GM19351 (cell line): ENCODE measurements at regions not wholly inside any gene's neighbourhood (a gene's known extent, or its start where the extent isn't known, plus 50 kb on each side); places are given as distances from the start of the nearest gene placed in this dataset.

Source experiments
- ATAC-seq: cut with Tn5 transposase; IDR thresholded peaks from one replicate; pipeline ENCODE4 v1.9.1; 2021; ENCODE audit warnings: mild to moderate bottlenecking, moderate library complexity; ENCODE audit not compliant: unreplicated experiment

DNA sequence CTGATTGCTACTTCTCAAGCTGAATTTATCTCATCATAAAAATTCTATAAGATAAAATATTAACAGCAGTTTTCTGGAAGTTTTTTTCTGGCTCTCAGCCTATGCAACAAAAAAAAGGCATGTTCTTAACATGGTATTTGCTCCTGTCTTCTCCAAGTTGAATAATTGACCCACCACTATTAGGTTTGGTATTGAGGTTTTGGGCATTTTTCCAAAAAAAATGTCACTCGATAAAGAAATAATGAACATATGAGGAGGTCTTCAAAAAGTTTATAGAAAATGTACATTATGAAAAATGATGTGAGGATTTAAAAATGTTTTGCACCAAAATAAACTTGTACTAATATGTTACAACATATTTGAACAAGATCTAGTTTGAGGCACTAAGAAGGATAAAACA lies 808.6 kb upstream of the RAG2 start:
- no peak for ATAC-seq

- no peak for ATAC-seq
These were observed 806.2 kb upstream of the RAG2 start for GRCh38 chr11:37404231-37404630.

DNA sequence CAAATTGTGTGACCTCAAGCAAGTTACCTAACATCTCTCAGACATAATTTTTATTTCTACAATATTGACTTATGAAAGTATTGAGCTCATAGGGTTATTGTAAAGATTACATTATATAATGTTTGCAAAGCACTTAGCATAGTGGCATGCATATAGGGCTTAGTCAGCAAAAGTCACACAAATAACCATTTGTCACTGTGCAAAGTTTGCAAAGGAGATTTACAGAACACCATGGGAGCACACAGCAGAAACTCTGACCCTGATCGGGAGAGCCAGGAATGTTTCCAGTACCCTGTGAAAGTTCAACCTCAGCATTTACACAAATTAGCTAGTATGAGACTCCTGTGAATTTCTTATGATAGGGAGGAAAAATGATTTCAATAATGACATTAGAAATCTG lies 804.6 kb upstream of the RAG2 start:
- ATAC-seq = no peak

DNA sequence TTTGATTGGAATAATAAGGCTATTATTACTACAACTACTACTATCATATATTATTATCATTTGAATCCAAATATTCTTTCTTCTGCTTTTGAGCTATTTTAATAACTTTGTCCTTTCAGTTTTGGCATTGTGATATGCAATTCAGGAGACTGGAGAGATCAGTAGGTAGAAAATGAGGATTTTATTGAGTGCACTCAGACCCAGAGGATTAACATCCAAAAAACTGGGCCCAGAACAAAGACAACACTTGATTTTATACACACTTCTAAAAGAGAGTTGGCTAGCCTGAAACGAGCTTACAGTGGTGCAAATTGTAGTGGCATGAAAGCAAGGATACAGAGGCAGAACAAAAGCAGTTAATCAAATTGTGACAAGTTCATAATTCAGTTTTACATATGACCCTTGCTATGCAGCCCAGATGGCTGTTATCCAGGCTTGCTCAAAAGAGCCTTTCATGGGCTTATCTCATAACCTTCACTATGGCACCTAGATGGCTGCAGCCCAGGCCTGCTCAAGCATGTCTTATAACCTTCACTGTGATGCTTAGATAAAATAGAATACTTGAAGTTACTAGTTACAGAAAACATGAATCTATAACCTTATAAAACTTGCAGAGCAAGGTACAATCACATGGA lies 796.3 kb upstream of the RAG2 start:
- ATAC-seq = no peak

- no peak for ATAC-seq
These were observed 793.6 kb upstream of the RAG2 start for GRCh38 chr11:37391615-37392014.

DNA sequence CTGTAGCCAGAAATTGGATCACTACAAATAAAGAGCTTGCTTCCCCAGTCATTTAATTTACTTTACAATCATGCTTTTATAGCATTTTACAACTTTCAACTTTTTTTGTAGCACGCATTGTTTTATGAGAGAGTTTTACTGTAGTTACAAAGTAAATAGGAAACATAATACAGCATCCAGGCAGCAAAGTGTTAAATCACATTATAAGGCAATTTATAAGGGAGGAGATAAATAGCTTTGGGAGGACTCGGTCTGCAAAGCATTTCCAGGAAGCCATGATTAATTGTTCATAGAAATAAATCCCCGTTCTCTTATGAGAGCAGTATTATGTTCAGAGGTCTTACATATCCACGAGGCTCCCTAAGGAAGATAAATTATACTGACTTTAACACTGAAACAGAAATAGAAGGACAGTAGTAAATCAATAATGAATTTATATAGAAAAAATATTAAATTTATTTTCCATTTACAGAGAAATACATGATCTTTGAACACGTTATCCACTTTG lies 792.6 kb upstream of the RAG2 start:
- ATAC-seq = no peak

GRCh38 chr11:37378958-37379357 lies 780.9 kb upstream of the RAG2 start:
- ATAC-seq = no peak

GRCh38 chr11:37372667-37373066 lies 774.6 kb upstream of the RAG2 start:
- no peak for ATAC-seq

DNA sequence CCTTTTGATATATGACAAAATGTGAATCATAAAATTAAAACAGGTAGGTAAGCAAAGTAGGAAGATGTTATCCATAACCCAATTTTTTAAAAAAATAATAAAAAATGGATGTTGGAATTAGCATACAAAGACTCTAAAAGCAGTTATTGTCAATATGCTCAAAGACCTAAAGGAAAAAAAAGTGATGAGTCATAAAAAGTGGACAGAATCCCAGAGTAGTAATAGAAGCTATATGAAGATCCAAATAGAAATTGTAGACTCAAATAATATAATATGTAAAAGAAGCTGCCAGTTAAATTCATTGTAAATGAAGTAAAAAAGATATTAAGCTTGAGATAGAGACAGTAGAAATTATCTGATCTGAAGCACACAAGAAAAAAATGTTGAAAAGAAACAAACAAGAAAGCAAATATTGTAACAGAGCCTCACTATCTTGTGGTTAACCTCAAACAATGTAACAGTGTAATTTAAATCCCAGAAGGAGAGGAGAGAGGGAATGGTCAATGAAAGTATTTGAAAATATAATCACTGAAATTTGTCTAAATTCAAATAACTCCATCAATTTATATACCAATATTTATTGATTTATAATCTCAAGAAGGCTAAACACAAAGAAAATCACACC lies 773.4 kb upstream of the RAG2 start:
- no peak for ATAC-seq

- no peak for ATAC-seq
These were observed 772.8 kb upstream of the RAG2 start for GRCh38 chr11:37370817-37371216.

- no peak for ATAC-seq
These were observed 766.3 kb upstream of the RAG2 start for GRCh38 chr11:37364246-37364839.

DNA sequence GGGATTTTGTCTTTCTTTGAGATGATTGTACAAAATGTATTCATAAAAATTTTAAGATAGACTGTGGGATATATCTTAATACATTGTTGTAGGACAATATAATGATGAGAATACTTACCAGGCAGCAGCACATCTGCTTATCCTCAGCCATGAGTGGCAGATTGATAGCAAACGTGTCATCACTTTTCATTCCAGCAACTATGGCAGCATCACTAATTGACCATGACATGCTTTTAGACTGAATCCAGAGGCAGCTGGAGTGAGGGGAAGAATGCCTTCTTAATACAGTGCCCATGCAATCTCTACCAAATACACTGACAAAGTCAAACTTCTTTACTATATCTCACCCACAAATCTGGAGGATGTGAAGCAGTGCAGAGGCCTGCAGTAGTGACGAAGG lies 755.2 kb upstream of the RAG2 start:
- ATAC-seq = no peak

DNA sequence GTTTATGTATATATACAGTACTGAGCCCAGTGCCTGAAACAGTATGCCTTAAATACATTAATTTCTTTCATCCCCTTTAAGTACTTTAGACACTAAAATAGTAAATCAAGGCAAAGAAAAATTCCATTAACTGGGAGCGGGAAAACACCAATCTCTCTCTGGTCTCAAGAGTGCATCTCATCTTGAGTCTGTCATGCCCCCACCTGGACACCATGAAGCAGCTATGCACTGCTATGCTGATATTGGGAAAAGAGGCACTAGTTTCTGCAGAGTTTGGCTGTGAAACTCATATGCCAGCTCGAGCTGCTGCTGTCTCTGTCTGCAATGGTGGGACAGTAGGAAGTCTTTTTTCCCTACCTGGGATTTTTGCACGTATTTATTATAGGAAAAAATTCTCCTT lies 754.4 kb upstream of the RAG2 start:
- no peak for ATAC-seq

GRCh38 chr11:37343290-37343689 lies 745.3 kb upstream of the RAG2 start:
- no peak for ATAC-seq

GRCh38 chr11:37336401-37336800 lies 738.4 kb upstream of the RAG2 start:
- no peak for ATAC-seq

GRCh38 chr11:37333345-37333744 lies 735.3 kb upstream of the RAG2 start:
- no peak for ATAC-seq

GRCh38 chr11:37323843-37324242 lies 725.8 kb upstream of the RAG2 start:
- no peak for ATAC-seq

- ATAC-seq = no peak
These were observed 724.5 kb upstream of the RAG2 start for GRCh38 chr11:37322333-37323194.

DNA sequence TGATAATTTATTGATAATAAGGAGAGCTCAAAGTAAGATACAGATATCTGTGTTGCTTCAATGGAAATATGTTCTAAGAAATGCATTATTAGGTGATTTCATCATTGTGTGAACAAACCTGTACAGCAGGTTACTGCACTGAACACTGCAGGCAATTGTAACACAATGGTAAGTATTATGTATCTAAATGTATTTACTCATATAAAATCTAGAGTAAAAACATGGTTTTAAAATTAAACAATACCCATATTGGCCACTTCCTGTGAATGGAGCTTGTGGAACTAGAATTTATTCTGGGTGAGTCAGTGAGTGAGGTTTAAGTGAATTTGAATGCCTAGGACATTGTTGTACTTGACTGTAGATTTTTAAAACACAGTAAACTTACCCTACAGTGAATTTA lies 722.9 kb upstream of the RAG2 start:
- no peak for ATAC-seq

- ATAC-seq = no peak
These were observed 719.8 kb upstream of the RAG2 start for GRCh38 chr11:37317803-37318202.

GRCh38 chr11:37313266-37313665 lies 715.2 kb upstream of the RAG2 start:
- no peak for ATAC-seq
